Tibial nerve (tissue), 3 donors: ENCODE measurements at regions not wholly inside any gene's neighbourhood (a gene's known extent, or its start where the extent isn't known, plus 50 kb on each side); places are given as distances from the start of the nearest gene placed in this dataset.

ENCODE experiments used
- POLR2A ChIP-seq, 2 donors: fragments of 450-650 bp; IDR thresholded peaks; one replicate each; pipeline ENCODE4 v1.6.1; 2017; ENCODE audit warnings: antibody characterized with exemption in 2 of 2, mild to moderate bottlenecking in 2 of 2, moderate library complexity in 2 of 2
- TF ChIP-seq, protein P1 (sequence below), 5 experiments: fragments of 200-600 bp in 3 of 5; fragments of 450-650 bp in 2 of 5; sonication (generic) in 3 of 5; IDR thresholded peaks; one replicate each; pipeline ENCODE4 v1.5.1; 2016 to 2019; ENCODE audit warnings: antibody characterized with exemption in 5 of 5, mild to moderate bottlenecking in 3 of 5, moderate library complexity in 2 of 5

DNA sequence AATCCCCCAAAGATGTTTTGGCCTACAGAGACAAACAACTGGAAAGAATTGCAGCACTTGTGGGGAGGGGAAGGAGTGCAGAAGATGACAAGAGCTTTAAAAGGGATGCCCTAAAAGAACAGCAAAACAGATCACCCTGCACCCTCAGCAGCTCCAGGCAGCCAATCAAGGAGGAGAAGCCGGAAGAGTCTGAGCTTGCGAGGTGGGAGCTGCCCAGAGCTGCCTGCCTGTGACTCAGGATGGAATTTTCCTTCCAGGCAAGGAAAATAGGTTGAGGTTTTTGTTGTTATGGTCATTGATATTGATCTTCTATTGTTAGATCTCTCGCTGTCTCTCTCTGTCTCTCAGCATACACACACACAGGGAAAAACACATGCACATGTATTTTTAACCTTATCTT is 70.3 kb upstream of the MAP1B start:
- TF ChIP-seq, protein P1, sequence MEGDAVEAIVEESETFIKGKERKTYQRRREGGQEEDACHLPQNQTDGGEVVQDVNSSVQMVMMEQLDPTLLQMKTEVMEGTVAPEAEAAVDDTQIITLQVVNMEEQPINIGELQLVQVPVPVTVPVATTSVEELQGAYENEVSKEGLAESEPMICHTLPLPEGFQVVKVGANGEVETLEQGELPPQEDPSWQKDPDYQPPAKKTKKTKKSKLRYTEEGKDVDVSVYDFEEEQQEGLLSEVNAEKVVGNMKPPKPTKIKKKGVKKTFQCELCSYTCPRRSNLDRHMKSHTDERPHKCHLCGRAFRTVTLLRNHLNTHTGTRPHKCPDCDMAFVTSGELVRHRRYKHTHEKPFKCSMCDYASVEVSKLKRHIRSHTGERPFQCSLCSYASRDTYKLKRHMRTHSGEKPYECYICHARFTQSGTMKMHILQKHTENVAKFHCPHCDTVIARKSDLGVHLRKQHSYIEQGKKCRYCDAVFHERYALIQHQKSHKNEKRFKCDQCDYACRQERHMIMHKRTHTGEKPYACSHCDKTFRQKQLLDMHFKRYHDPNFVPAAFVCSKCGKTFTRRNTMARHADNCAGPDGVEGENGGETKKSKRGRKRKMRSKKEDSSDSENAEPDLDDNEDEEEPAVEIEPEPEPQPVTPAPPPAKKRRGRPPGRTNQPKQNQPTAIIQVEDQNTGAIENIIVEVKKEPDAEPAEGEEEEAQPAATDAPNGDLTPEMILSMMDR (IDR thresholded peaks at IDR 0.05) = no peak
- no peak for TF ChIP-seq POLR2A (IDR thresholded peaks at IDR 0.05)
